Lower leg skin (tissue), 4 donors: ENCODE measurements at regions not wholly inside any gene's neighbourhood (a gene's known extent, or its start where the extent isn't known, plus 50 kb on each side); places are given as distances from the start of the nearest gene placed in this dataset.

ENCODE experiments used
- DNase-seq, 2 donors: peaks; one replicate each; pipeline ENCODE4 v3.0.0-alpha.2; 2019; ENCODE audit warnings: low spot score in 2 of 2
- H3K4me3 ChIP-seq: fragments of 200-600 bp; sonication (generic); 2 replicates; pipeline ENCODE4 v1.5.1; 2017; ENCODE audit warnings: mild to moderate bottlenecking, low read depth; ENCODE audit not compliant: poor library complexity, severe bottlenecking
- CTCF ChIP-seq, 3 donors: fragments of 450-650 bp; IDR thresholded peaks; one replicate each; pipeline ENCODE4 v1.5.1; 2016; ENCODE audit warnings: antibody characterized with exemption in 3 of 3, mild to moderate bottlenecking in 3 of 3, moderate library complexity in 2 of 3
- POLR2A ChIP-seq, 2 donors: fragments of 450-650 bp; IDR thresholded peaks; one replicate each; pipeline ENCODE4 v1.6.1; 2016 to 2017; ENCODE audit warnings: antibody characterized with exemption in 2 of 2, mild to moderate bottlenecking in 1 of 2, moderate library complexity in 1 of 2
- WGBS, 2 donors: methylation state at CpG; one replicate each; pipeline ENCODE4 v1.1.5; 2018; 5-methylcytosine and 5-hydroxymethylcytosine counted together
- intact Hi-C: fragments of 100-400 bp; cut with DNase I; formaldehyde crosslinking; loops from one replicate; pipeline ENCODE4 v1.15.0; 2023; ENCODE audit warnings: low total_unique reads

- H3K4me3 ChIP-seq, result no peak overlapping the region
- 36 to 54% methylated on average over 5 of the region's 5 CpGs for WGBS, 2 donors
- intact Hi-C loops, result no loop called here
- TF ChIP-seq POLR2A (IDR thresholded peaks at IDR 0.05), result no peak
- no peak for TF ChIP-seq CTCF (IDR thresholded peaks at IDR 0.05)
- DNase-seq, result no peak
Measured at GRCh38 chr22:26857169-26857568, 199.8 kb downstream of the MIAT start.

- TF ChIP-seq POLR2A (IDR thresholded peaks at IDR 0.05) (no peak), CTCF (IDR thresholded peaks at IDR 0.05) (no peak)
- WGBS, 2 donors, result 95 to 98% methylated on average over 9 of the region's 9 CpGs
- no peak for DNase-seq
- H3K4me3 ChIP-seq, result no peak overlapping the region
- intact Hi-C loops, result no loop called here
Measured at GRCh38 chr22:26860301-26860700, 202.9 kb downstream of the MIAT start.

- WGBS, 2 donors, result 94 to 98% methylated on average over 1 of the region's 1 CpG
- H3K4me3 ChIP-seq, result no peak overlapping the region
- TF ChIP-seq POLR2A (IDR thresholded peaks at IDR 0.05), result no peak
- TF ChIP-seq CTCF (IDR thresholded peaks at IDR 0.05), result no peak
- no peak for DNase-seq
- intact Hi-C loops, result no loop called here
Measured at GRCh38 chr22:26865021-26865420, 207.6 kb downstream of the MIAT start.

DNA sequence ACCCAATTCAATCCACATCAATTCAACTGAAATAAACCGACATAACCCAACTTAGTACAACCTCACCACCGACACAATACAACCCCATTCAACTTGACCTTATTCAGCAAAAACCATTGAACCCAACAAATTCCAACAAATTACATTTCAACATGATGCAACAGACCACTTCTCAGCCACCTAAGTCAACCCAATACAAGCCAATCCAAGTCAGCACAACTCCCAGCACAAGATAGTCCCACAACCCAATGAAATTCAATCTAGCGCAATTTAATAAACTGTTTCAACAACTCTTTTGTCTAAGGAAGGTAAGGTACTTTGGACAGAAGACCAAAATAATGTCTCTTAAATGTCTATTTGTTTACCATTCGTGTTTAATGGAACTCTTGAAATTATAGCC lies 226.0 kb downstream of the MIAT start:
- no peak overlapping the region for H3K4me3 ChIP-seq
- intact Hi-C loops, result no loop called here
- no peak for DNase-seq
- TF ChIP-seq CTCF (IDR thresholded peaks at IDR 0.05) (no peak), POLR2A (IDR thresholded peaks at IDR 0.05) (no peak)
- 96 to 99% methylated on average over 4 of the region's 4 CpGs for WGBS, 2 donors

DNA sequence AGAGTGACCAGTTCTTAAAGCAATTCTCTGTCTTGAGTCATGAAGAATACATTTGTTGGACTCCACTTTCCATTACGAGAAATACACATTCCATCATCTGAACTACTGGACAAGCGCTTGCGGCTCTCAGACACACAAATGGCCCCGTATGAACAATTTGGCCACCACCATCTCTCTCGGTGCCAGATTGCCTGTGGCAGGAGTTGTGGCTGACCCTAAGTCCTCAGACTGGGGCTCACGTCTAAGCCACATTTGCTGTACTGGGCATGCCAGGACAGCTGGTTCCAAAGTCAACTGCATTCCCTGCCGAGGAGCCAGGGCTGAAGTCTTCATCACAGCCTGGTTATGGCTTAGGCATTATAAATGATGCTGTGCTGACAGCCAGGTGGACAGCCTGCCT lies 227.5 kb downstream of the MIAT start:
- intact Hi-C loops, result no loop called here
- 82 to 90% methylated on average over 7 of the region's 7 CpGs for WGBS, 2 donors
- no peak overlapping the region for H3K4me3 ChIP-seq
- DNase-seq, result no peak
- TF ChIP-seq POLR2A (IDR thresholded peaks at IDR 0.05), result no peak
- TF ChIP-seq CTCF (IDR thresholded peaks at IDR 0.05), result no peak

DNA sequence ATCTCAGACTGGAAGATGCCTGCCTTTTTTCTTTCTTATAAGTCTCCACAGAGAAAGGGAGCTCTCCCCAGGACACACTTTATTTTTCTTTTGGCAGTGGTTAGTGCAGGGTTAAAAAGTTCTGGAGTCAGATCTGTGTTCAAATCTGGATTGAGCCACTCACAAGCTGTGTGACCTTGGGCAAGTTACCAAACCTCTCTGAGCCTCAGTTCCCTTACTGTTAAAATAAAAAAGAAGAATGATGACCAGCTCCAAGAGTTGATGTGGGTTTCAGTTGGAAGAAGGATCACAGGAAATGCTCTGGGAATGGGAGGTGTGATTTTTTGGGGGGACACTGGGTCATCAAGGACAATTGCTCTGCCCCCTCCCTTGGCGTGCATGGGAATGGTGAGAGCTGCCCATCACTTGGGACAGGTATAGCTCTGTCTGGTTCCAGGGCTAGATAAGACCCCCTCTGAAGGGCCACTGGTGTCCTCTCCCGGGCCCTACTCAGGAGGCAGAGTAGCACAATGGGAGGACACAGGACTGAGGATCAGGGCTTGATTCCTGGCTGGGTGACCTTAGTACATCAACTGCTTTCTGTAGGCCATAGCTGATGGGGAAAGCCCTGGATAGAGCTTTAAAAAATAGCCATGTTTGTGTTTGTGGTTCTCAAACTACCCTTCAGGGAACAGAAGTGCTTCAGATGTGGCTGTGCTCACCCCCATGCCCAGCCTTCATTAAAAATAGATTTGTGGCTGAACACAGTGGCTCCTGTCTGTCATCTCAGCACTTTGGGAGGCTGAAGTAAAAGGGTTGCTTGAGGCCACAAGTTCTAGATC lies 228.3 kb downstream of the MIAT start:
- DNase-seq, result no peak
- intact Hi-C loops, result no loop called here
- 50 to 65% methylated on average over 2 of the region's 2 CpGs for WGBS, 2 donors
- TF ChIP-seq POLR2A (IDR thresholded peaks at IDR 0.05), result no peak
- H3K4me3 ChIP-seq, result no peak overlapping the region
